IMR-90 (cell line): ENCODE measurements at regions not wholly inside any gene's neighbourhood (a gene's known extent, or its start where the extent isn't known, plus 50 kb on each side); places are given as distances from the start of the nearest gene placed in this dataset.

Source experiments
- BHLHE40 ChIP-seq: fragments of 150-350 bp; IDR thresholded peaks from 2 replicates; pipeline ENCODE4 v1.6.1; 2016; ENCODE audit warnings: mild to moderate bottlenecking, low read depth, low read length
- CEBPB ChIP-seq: IDR thresholded peaks from 2 replicates; pipeline ENCODE4 v1.6.1; 2012; ENCODE audit warnings: low read depth, low read length, improper control_type of control experiment
- CTCF ChIP-seq: conservative IDR thresholded peaks from 2 replicates; pipeline ENCODE4 v1.5.1; 2012; ENCODE audit warnings: mild to moderate bottlenecking, low read depth, low read length, improper control_type of control experiment
- FOS ChIP-seq: fragments of 150-350 bp; IDR thresholded peaks from 2 replicates; pipeline ENCODE4 v1.6.1; 2016; ENCODE audit warnings: low read depth, low read length
- POLR2A ChIP-seq: IDR thresholded peaks from 2 replicates; pipeline ENCODE4 v1.6.1; 2012; ENCODE audit warnings: mild to moderate bottlenecking, low read depth, low read length
- RAD21 ChIP-seq: IDR thresholded peaks from 2 replicates; pipeline ENCODE4 v1.6.1; 2012; ENCODE audit warnings: low read length, improper control_type of control experiment
- RFX5 ChIP-seq: IDR thresholded peaks from 2 replicates; pipeline ENCODE4 v1.8.0; 2012; ENCODE audit warnings: low read depth, mild to moderate bottlenecking, low read length, moderate library complexity
- USF2 ChIP-seq: fragments of 150-350 bp; IDR thresholded peaks from 2 replicates; pipeline ENCODE4 v1.6.1; 2017; ENCODE audit warnings: mild to moderate bottlenecking, antibody characterized with exemption, low read length, low read depth

GRCh38 chr11:92387859-92388258 is 163.2 kb downstream of the FAT3 start:
- TF ChIP-seq RAD21 (no peak), POLR2A (no peak), FOS (no peak), CTCF (no peak), RFX5 (no peak), BHLHE40 (no peak), CEBPB (no peak), USF2 (no peak)
